Endothelial cell of umbilical vein (primary cell): ENCODE measurements at regions not wholly inside any gene's neighbourhood (a gene's known extent, or its start where the extent isn't known, plus 50 kb on each side); places are given as distances from the start of the nearest gene placed in this dataset.

Source experiments
- BruUV-seq: library from RNA; stranded (reverse); fragments of 400-500 nt; replicated peaks from 2 replicates; lab custom pipeline; 2021; lab: Mats Ljungman, UMichigan
- CTCF ChIA-PET: fragments of 300-600, 350-600 bp; sonication (Branson Sonifier 250); formaldehyde crosslinking; loops from one replicate; lab custom pipeline; 2021; ENCODE audit warnings: antibody characterized with exemption, inconsistent platforms; lab: Charles Lee
- POLR2A ChIA-PET: fragments of 300-600, 350-600 bp; sonication (Branson Sonifier 250); formaldehyde crosslinking; loops from one replicate; lab custom pipeline; 2021; ENCODE audit warnings: antibody characterized with exemption, inconsistent platforms; lab: Charles Lee
- DNase-seq: peaks from one replicate; pipeline ENCODE4 v3.0.0-alpha.2; 2011; ENCODE audit warnings: low read depth, low spot score
- FAIRE-seq: peaks from 2 replicates; lab custom pipeline; 2011; peaks lifted over from hg19 to GRCh38; lab: Jason Lieb, UNC
- H2AFZ ChIP-seq: 2 replicates; pipeline ENCODE4 v1.6.0; 2012; ENCODE audit warnings: low read depth, low read length, control low read depth, inconsistent platforms
- H3K27ac ChIP-seq: 2 replicates; pipeline ENCODE4 v1.5.1; 2011; ENCODE audit warnings: low read depth, mild to moderate bottlenecking, control low read depth, low read length, moderate library complexity; ENCODE audit not compliant: insufficient read depth
- H3K27me3 ChIP-seq, 2 experiments: 2 replicates each; pipeline versions ENCODE4 v1.6.0 to v1.6.1; 2011; ENCODE audit warnings: low read length in 2 of 2, mixed read lengths in 1 of 2; ENCODE audit not compliant: control insufficient read depth in 2 of 2, insufficient read depth in 2 of 2
- H3K36me3 ChIP-seq, 2 experiments: 2 replicates in 1 of 2; 3 replicates in 1 of 2; pipeline ENCODE4 v1.5.1; 2011; ENCODE audit warnings: low read length in 2 of 2, mild to moderate bottlenecking in 1 of 2, moderate library complexity in 1 of 2; ENCODE audit not compliant: control insufficient read depth in 2 of 2, insufficient read depth in 2 of 2; ENCODE audit errors: extremely low read depth in 1 of 2
- H3K4me1 ChIP-seq: 3 replicates; pipeline ENCODE4 v1.5.1; 2011; ENCODE audit warnings: mild to moderate bottlenecking, low read length; ENCODE audit not compliant: control insufficient read depth, insufficient read depth; ENCODE audit errors: extremely low read depth
- H3K4me2 ChIP-seq: 2 replicates; pipeline ENCODE4 v1.6.1; 2011; ENCODE audit warnings: low read length, control low read depth, mixed read lengths; ENCODE audit not compliant: insufficient read depth
- H3K4me3 ChIP-seq, 3 experiments: fragments of 200-600 bp in 1 of 3; sonication (generic), shearing (Covaris generic) in 1 of 3; replicated peaks in 1 of 3; 2 replicates each; pipeline ENCODE4 v1.5.1; 2011 to 2016; ENCODE audit warnings: control low read depth in 3 of 3, low read length in 3 of 3, mild to moderate bottlenecking in 2 of 3, inconsistent platforms in 1 of 3, low read depth in 1 of 3, moderate library complexity in 1 of 3; ENCODE audit not compliant: insufficient read depth in 1 of 3
- H3K79me2 ChIP-seq: 2 replicates; pipeline ENCODE4 v1.6.0; 2012; ENCODE audit warnings: low read length, inconsistent platforms; ENCODE audit not compliant: control insufficient read depth, insufficient read depth
- H3K9ac ChIP-seq: replicated peaks from 2 replicates; pipeline ENCODE3; 2011; ENCODE audit warnings: low read length, control low read depth; ENCODE audit not compliant: insufficient read depth; ENCODE audit errors: extremely low read depth
- H3K9me1 ChIP-seq: replicated peaks from 3 replicates; pipeline ENCODE4 v1.6.0; 2011; ENCODE audit warnings: mild to moderate bottlenecking, low read length; ENCODE audit not compliant: control insufficient read depth, insufficient read depth; ENCODE audit errors: extremely low read depth
- H3K9me3 ChIP-seq: replicated peaks from 2 replicates; pipeline ENCODE4 v1.5.1; 2012; ENCODE audit warnings: low read length, inconsistent platforms; ENCODE audit not compliant: control insufficient read depth, insufficient read depth
- H4K20me1 ChIP-seq: replicated peaks from 2 replicates; pipeline ENCODE3; 2011; ENCODE audit warnings: mild to moderate bottlenecking, low read length; ENCODE audit not compliant: control insufficient read depth, insufficient read depth; ENCODE audit errors: extremely low read depth
- EZH2 ChIP-seq: IDR thresholded peaks from 2 replicates; pipeline ENCODE4 v1.6.1; 2012; ENCODE audit warnings: borderline replicate concordance, low read depth, mild to moderate bottlenecking, moderate library complexity, low read length, inconsistent platforms; ENCODE audit not compliant: severe bottlenecking
- FOS ChIP-seq: IDR thresholded peaks from 2 replicates; pipeline ENCODE4 v1.6.1; 2011; ENCODE audit warnings: mild to moderate bottlenecking, low read length, moderate library complexity, borderline replicate concordance; ENCODE audit not compliant: insufficient read depth
- GATA2 ChIP-seq: IDR thresholded peaks from 2 replicates; pipeline ENCODE4 v1.7.0; 2011; ENCODE audit warnings: low read depth, mild to moderate bottlenecking, moderate library complexity, mixed read lengths, low read length; ENCODE audit not compliant: insufficient read length, insufficient read depth
- JUN ChIP-seq: IDR thresholded peaks from 2 replicates; pipeline ENCODE4 v1.6.1; 2011; ENCODE audit warnings: borderline replicate concordance, low read depth; ENCODE audit not compliant: insufficient read length, insufficient read depth
- MYC ChIP-seq: IDR thresholded peaks from one replicate; pipeline ENCODE4 v1.6.1; 2011; ENCODE audit warnings: mild to moderate bottlenecking, low read depth, low read length
- POLR2A ChIP-seq: IDR thresholded peaks from 2 replicates; pipeline ENCODE4 v1.6.1; 2012; ENCODE audit warnings: low read depth, mild to moderate bottlenecking, control low read depth, low read length
- POLR2AphosphoS5 ChIP-seq: IDR thresholded peaks from 2 replicates; pipeline ENCODE4 v1.6.1; 2012; ENCODE audit warnings: low read depth, mild to moderate bottlenecking, control low read depth, low read length, moderate library complexity; ENCODE audit not compliant: insufficient read depth
- dilution Hi-C: fragments of 300-500 bp; cut with MboI; formaldehyde crosslinking; loops from one replicate; pipeline ENCODE4 v1.15.0; 2019; ENCODE audit warnings: low sequenced_read_pairs; ENCODE audit not compliant: extremely low pct_ligation_motif_present
- intact Hi-C: fragments of 100-400 bp; cut with micrococcal nuclease; formaldehyde crosslinking; loops from one replicate; pipeline ENCODE4 v1.10.0; 2022
- TF ChIP-seq, protein P1 (sequence below): IDR thresholded peaks from 2 replicates; pipeline ENCODE4 v1.6.1; 2011; ENCODE audit not compliant: insufficient read depth, insufficient read length
- TF ChIP-seq, protein P2 (sequence below), 2 donors: IDR thresholded peaks; 1 replicate in 1 of 2; 2 replicates in 1 of 2; pipeline ENCODE4 v1.5.1; 2011; ENCODE audit warnings: low read length in 2 of 2, mild to moderate bottlenecking in 2 of 2, moderate library complexity in 2 of 2, control low read depth in 1 of 2, inconsistent platforms in 1 of 2, low read depth in 1 of 2; ENCODE audit not compliant: insufficient read depth in 1 of 2; ENCODE audit errors: extremely low read depth in 1 of 2

DNA sequence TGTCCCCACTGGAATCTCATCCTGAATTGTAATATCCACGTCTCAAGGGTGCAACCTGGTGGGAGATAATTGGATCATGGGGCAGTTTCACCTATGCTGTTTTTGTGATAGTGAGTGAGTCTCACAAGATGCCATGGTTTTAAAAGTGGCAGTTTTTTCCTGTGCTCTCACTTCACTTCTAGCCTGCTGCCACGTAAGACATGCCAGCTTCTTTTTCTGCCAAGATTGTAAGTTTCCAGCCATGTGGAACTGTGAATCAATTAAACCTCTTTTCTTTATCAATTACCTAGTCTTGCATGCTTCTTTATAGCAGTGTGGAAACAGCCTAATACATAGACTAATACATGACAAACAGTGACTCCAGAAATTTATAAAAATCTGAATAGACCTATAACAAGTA lies 1131.8 kb downstream of the PCDH7 start:
- Histone ChIP-seq H3K27ac (no peak overlapping the region), H3K27me3 (no peaks in the 10 kb centered on the region), H3K36me3 (no peaks in the 10 kb centered on the region), H2AFZ (no peak overlapping the region), H3K9ac (no peak overlapping the region), H3K9me3 (no peaks in the 10 kb centered on the region), H4K20me1 (no peaks in the 10 kb centered on the region), H3K4me3 (no peak overlapping the region), H3K4me2 (no peak overlapping the region), H3K79me2 (no peaks in the 10 kb centered on the region), H3K9me1 (no peaks in the 10 kb centered on the region), H3K4me1 (no peaks in the 10 kb centered on the region)
- FAIRE-seq (no peak), DNase-seq (no peak)
- intact Hi-C loops (no loop called here), dilution Hi-C loops (no loop called here)
- ChIA-PET CTCF (no interaction called here), POLR2A (no interaction called here)
- TF ChIP-seq POLR2A (no peak), JUN (no peak), GATA2 (no peak), EZH2 (no peak), POLR2AphosphoS5 (no peak), FOS (no peak), MYC (no peak)
- TF ChIP-seq, protein P1, sequence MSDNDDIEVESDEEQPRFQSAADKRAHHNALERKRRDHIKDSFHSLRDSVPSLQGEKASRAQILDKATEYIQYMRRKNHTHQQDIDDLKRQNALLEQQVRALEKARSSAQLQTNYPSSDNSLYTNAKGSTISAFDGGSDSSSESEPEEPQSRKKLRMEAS: no peak
- TF ChIP-seq, protein P2, sequence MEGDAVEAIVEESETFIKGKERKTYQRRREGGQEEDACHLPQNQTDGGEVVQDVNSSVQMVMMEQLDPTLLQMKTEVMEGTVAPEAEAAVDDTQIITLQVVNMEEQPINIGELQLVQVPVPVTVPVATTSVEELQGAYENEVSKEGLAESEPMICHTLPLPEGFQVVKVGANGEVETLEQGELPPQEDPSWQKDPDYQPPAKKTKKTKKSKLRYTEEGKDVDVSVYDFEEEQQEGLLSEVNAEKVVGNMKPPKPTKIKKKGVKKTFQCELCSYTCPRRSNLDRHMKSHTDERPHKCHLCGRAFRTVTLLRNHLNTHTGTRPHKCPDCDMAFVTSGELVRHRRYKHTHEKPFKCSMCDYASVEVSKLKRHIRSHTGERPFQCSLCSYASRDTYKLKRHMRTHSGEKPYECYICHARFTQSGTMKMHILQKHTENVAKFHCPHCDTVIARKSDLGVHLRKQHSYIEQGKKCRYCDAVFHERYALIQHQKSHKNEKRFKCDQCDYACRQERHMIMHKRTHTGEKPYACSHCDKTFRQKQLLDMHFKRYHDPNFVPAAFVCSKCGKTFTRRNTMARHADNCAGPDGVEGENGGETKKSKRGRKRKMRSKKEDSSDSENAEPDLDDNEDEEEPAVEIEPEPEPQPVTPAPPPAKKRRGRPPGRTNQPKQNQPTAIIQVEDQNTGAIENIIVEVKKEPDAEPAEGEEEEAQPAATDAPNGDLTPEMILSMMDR (IDR thresholded peaks at IDR 0.05; ENCODE audit: extremely low read depth in 1 of 2, insufficient read depth in 1 of 2, low read depth in 1 of 2, low read length in 2 of 2): no peak
- no TSS peak for BruUV-seq
